CD4-positive, alpha-beta T cell treated with Interleukin-6 at 100 ng/mL for 8 hours (primary cell): ENCODE measurements at regions not wholly inside any gene's neighbourhood (a gene's known extent, or its start where the extent isn't known, plus 50 kb on each side); places are given as distances from the start of the nearest gene placed in this dataset.

ENCODE experiments used
- DNase-seq: peaks from one replicate; pipeline ENCODE4 v3.0.0-alpha.2; 2020; ENCODE audit warnings: mixed read lengths, low spot score

GRCh38 chr10:10128387-10128786 is 889.3 kb upstream of the CELF2 start:
- DNase-seq = no peak

GRCh38 chr10:10130686-10131085 is 887.0 kb upstream of the CELF2 start:
- DNase-seq = no peak

- DNase-seq = no peak
These were observed 885.7 kb upstream of the CELF2 start for GRCh38 chr10:10132009-10132408.

- DNase-seq = no peak
These were observed 884.4 kb upstream of the CELF2 start for GRCh38 chr10:10133281-10133680.

GRCh38 chr10:10138685-10139084 is 879.0 kb upstream of the CELF2 start:
- no peak for DNase-seq

GRCh38 chr10:10141782-10142382 is 875.8 kb upstream of the CELF2 start:
- DNase-seq = no peak

GRCh38 chr10:10146604-10147003 is 871.1 kb upstream of the CELF2 start:
- no peak for DNase-seq

GRCh38 chr10:10149899-10150298 is 867.8 kb upstream of the CELF2 start:
- no peak for DNase-seq

- DNase-seq = no peak
These were observed 860.6 kb upstream of the CELF2 start for GRCh38 chr10:10156917-10157600.

- no peak for DNase-seq
These were observed 856.8 kb upstream of the CELF2 start for GRCh38 chr10:10160821-10161312.

- no peak for DNase-seq
These were observed 852.8 kb upstream of the CELF2 start for GRCh38 chr10:10164848-10165247.

GRCh38 chr10:10165415-10165814 is 852.3 kb upstream of the CELF2 start:
- DNase-seq = no peak

GRCh38 chr10:10178476-10178875 is 839.2 kb upstream of the CELF2 start:
- DNase-seq = no peak

- DNase-seq = no peak
These were observed 823.8 kb upstream of the CELF2 start for GRCh38 chr10:10193848-10194247.

GRCh38 chr10:10196701-10197100 is 821.0 kb upstream of the CELF2 start:
- DNase-seq = no peak

GRCh38 chr10:10197423-10197822 is 820.2 kb upstream of the CELF2 start:
- no peak for DNase-seq

GRCh38 chr10:10198363-10198762 is 819.3 kb upstream of the CELF2 start:
- DNase-seq = no peak

- DNase-seq = no peak
These were observed 813.3 kb upstream of the CELF2 start for GRCh38 chr10:10204415-10204814.

- no peak for DNase-seq
These were observed 811.8 kb upstream of the CELF2 start for GRCh38 chr10:10205906-10206305.

- no peak for DNase-seq
These were observed 810.1 kb upstream of the CELF2 start for GRCh38 chr10:10207538-10207937.

- no peak for DNase-seq
These were observed 809.5 kb upstream of the CELF2 start for GRCh38 chr10:10208196-10208595.

- no peak for DNase-seq
These were observed 808.5 kb upstream of the CELF2 start for GRCh38 chr10:10209167-10209566.

GRCh38 chr10:10211409-10211808 is 806.3 kb upstream of the CELF2 start:
- DNase-seq = no peak

- no peak for DNase-seq
These were observed 804.4 kb upstream of the CELF2 start for GRCh38 chr10:10213237-10213636.
